PC-3 (cell line): ENCODE measurements at regions not wholly inside any gene's neighbourhood (a gene's known extent, or its start where the extent isn't known, plus 50 kb on each side); places are given as distances from the start of the nearest gene placed in this dataset.
A peak's percentile ranks its signal among the peaks of the same experiment; 100 is the strongest.

Experiments
- ATAC-seq: fragments of 200-7000 bp; cut with Tn5 transposase; 2 replicates; pipeline ENCODE4 v1.9.1; 2020; ENCODE audit warnings: mild to moderate bottlenecking, moderate library complexity
- BruUV-seq: library from RNA; stranded (reverse); fragments of 400-500 nt; replicated peaks from 2 replicates; lab custom pipeline; 2021; lab: Mats Ljungman, UMichigan
- CTCF ChIA-PET: fragments of 300-600 bp; sonication (Branson Sonifier 250); formaldehyde crosslinking; loops from one replicate; lab custom pipeline; 2022; ENCODE audit warnings: antibody characterized with exemption; lab: Charles Lee
- POLR2A ChIA-PET: fragments of 300-600 bp; sonication (Branson Sonifier 250); formaldehyde crosslinking; loops from one replicate; lab custom pipeline; 2022; ENCODE audit warnings: antibody characterized with exemption; ENCODE audit not compliant: unreplicated experiment; lab: Charles Lee
- DNase-seq: peaks from one replicate; pipeline ENCODE4 v3.0.0-alpha.2; 2015
- H2AFZ ChIP-seq: fragments of 300-600 bp; sonication (generic); 2 replicates; pipeline ENCODE4 v1.6.0; 2016; ENCODE audit warnings: antibody characterized with exemption, low read length
- H3F3A ChIP-seq: fragments of 300-600 bp; sonication (generic); one replicate; pipeline ENCODE4 v1.6.0; 2017; ENCODE audit warnings: antibody characterized with exemption, low read length, control low read depth, mild to moderate bottlenecking; ENCODE audit not compliant: unreplicated experiment
- H3K27ac ChIP-seq: fragments of 300-600 bp; sonication (generic); 2 replicates; pipeline ENCODE4 v1.5.1; 2016; ENCODE audit warnings: mild to moderate bottlenecking, low read length
- H3K27me3 ChIP-seq: fragments of 300-600 bp; sonication (generic); 2 replicates; pipeline ENCODE4 v1.6.1; 2016; ENCODE audit warnings: low read length, mixed read lengths
- H3K36me3 ChIP-seq: fragments of 300-600 bp; sonication (generic); 2 replicates; pipeline ENCODE4 v1.6.1; 2016; ENCODE audit warnings: low read depth, mixed run types, low read length, mixed read lengths
- H3K4me1 ChIP-seq: fragments of 300-600 bp; sonication (generic); 2 replicates; pipeline ENCODE4 v1.5.1; 2016; ENCODE audit warnings: low read length; ENCODE audit not compliant: insufficient read depth
- H3K4me2 ChIP-seq: fragments of 300-600 bp; sonication (generic); 2 replicates; pipeline ENCODE4 v1.6.0; 2016; ENCODE audit warnings: low read length
- H3K4me3 ChIP-seq: fragments of 300-600 bp; sonication (generic); 2 replicates; pipeline ENCODE4 v1.5.1; 2016; ENCODE audit warnings: mild to moderate bottlenecking, low read length, mixed read lengths
- H3K79me2 ChIP-seq: fragments of 300-600 bp; sonication (generic); 2 replicates; pipeline ENCODE4 v1.6.1; 2017; ENCODE audit warnings: low read length, mixed read lengths
- H3K9ac ChIP-seq: fragments of 300-600 bp; sonication (generic); 2 replicates; pipeline ENCODE4 v1.6.0; 2016; ENCODE audit warnings: mild to moderate bottlenecking, low read length
- H3K9me2 ChIP-seq: fragments of 300-600 bp; sonication (generic); replicated peaks from 2 replicates; pipeline ENCODE4 v1.6.1; 2016; ENCODE audit warnings: mixed run types, low read length, mixed read lengths
- H3K9me3 ChIP-seq: fragments of 300-600 bp; sonication (generic); 2 replicates; pipeline ENCODE4 v1.6.1; 2016; ENCODE audit warnings: low read length, mixed read lengths
- H4K20me1 ChIP-seq: fragments of 300-600 bp; sonication (generic); 2 replicates; pipeline ENCODE4 v1.6.1; 2016; ENCODE audit warnings: low read length, mixed read lengths
- EZH2 ChIP-seq: fragments of 300-600 bp; sonication (generic); IDR thresholded peaks from one replicate; pipeline ENCODE4 v1.6.1; 2017; ENCODE audit warnings: antibody characterized with exemption, mild to moderate bottlenecking, low read length; ENCODE audit not compliant: unreplicated experiment
- EZH2phosphoT487 ChIP-seq: fragments of 300-600 bp; sonication (generic); IDR thresholded peaks from 2 replicates; pipeline ENCODE4 v1.6.1; 2018; ENCODE audit warnings: mild to moderate bottlenecking, antibody characterized with exemption, low read length, borderline replicate concordance
- intact Hi-C: fragments of 100-400 bp; cut with micrococcal nuclease; formaldehyde crosslinking; loops from 2 replicates; pipeline ENCODE4 v1.9.0; 2023
- TF ChIP-seq, protein P1 (sequence below): fragments of 300-600 bp; sonication (generic); conservative IDR thresholded peaks from 2 replicates; pipeline ENCODE4 v1.5.1; 2017; ENCODE audit warnings: antibody characterized with exemption, low read depth, mild to moderate bottlenecking, low read length

DNA sequence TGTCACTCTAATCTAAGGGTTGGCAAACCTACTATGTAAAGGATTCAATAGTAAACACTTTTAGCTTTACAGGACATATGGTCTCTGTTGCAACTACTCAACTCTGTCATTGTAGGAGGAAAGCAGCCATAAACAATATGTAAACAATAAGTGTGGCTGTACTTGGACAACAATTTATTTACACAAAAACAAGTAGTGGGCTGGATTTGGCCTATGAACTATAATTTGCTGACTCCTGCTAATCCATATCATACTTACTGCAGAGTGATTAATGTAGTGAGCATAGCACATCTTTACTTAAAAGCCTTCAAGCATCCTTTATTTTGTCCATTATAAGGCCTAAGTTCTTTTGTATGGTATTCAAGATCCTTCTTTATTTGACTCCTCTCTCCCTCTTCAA, 441.9 kb downstream of the ZIC1 start:
- POLR2A ChIA-PET: no interaction called here
- BruUV-seq: no TSS peak
- CTCF ChIA-PET: no interaction called here

DNA sequence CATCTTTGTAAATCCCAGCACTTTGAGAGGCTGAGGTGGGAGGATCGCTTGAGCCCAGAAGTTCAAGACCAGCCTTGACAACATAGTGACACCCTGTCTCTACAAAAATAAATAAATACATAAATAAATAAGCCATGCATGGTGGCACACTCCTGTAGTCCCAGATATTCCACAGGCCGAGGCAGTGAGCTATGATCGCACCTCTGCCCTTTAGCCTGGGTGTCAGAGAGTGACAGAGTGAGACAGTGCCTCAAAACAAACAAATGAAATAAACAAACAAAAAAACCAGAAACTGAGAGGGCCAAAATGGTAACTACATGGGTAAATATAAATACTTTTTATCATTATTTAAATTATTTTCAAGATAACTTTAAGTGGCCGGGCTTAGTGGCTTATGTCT, 445.4 kb downstream of the ZIC1 start:
- Histone ChIP-seq H3K4me1 (no peaks in the 10 kb centered on the region), H4K20me1 (no peaks in the 10 kb centered on the region), H3K4me2 (no peak overlapping the region), H3K27ac (no peak overlapping the region), H3K27me3 (no peaks in the 10 kb centered on the region), H3F3A (no peaks in the 10 kb centered on the region), H2AFZ (no peak overlapping the region), H3K79me2 (no peaks in the 10 kb centered on the region), H3K9me3 (no peaks in the 10 kb centered on the region), H3K9me2 (no peaks in the 10 kb centered on the region), H3K36me3 (no peaks in the 10 kb centered on the region), H3K4me3 (no peak overlapping the region), H3K9ac (no peak overlapping the region)
- DNase-seq (no peak), ATAC-seq (no peak)
- intact Hi-C loops: no loop called here
- no TSS peak for BruUV-seq
- CTCF ChIA-PET: no interaction called here
- POLR2A ChIA-PET: no interaction called here
- TF ChIP-seq, protein P1, sequence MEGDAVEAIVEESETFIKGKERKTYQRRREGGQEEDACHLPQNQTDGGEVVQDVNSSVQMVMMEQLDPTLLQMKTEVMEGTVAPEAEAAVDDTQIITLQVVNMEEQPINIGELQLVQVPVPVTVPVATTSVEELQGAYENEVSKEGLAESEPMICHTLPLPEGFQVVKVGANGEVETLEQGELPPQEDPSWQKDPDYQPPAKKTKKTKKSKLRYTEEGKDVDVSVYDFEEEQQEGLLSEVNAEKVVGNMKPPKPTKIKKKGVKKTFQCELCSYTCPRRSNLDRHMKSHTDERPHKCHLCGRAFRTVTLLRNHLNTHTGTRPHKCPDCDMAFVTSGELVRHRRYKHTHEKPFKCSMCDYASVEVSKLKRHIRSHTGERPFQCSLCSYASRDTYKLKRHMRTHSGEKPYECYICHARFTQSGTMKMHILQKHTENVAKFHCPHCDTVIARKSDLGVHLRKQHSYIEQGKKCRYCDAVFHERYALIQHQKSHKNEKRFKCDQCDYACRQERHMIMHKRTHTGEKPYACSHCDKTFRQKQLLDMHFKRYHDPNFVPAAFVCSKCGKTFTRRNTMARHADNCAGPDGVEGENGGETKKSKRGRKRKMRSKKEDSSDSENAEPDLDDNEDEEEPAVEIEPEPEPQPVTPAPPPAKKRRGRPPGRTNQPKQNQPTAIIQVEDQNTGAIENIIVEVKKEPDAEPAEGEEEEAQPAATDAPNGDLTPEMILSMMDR: no peak

More for the DNA sequence above, 441.9 kb downstream of the ZIC1 start:
- Histone ChIP-seq H2AFZ (no peak overlapping the region), H3K4me2 (no peak overlapping the region), H3F3A (no peaks in the 10 kb centered on the region), H3K27me3 (no peaks in the 10 kb centered on the region), H3K36me3 (no peaks in the 10 kb centered on the region), H3K9me3 (no peaks in the 10 kb centered on the region), H3K4me3 (no peak overlapping the region), H3K27ac (no peak overlapping the region), H3K9me2 (no peaks in the 10 kb centered on the region), H3K79me2 (no peaks in the 10 kb centered on the region), H3K4me1 (no peaks in the 10 kb centered on the region), H3K9ac (no peak overlapping the region), H4K20me1 (no peaks in the 10 kb centered on the region)
- no peak for DNase-seq
- no peak for TF ChIP-seq EZH2
- TF ChIP-seq EZH2phosphoT487: no peak
- TF ChIP-seq, protein P1: no peak
- no peak for ATAC-seq
- intact Hi-C loops: no loop called here

DNA sequence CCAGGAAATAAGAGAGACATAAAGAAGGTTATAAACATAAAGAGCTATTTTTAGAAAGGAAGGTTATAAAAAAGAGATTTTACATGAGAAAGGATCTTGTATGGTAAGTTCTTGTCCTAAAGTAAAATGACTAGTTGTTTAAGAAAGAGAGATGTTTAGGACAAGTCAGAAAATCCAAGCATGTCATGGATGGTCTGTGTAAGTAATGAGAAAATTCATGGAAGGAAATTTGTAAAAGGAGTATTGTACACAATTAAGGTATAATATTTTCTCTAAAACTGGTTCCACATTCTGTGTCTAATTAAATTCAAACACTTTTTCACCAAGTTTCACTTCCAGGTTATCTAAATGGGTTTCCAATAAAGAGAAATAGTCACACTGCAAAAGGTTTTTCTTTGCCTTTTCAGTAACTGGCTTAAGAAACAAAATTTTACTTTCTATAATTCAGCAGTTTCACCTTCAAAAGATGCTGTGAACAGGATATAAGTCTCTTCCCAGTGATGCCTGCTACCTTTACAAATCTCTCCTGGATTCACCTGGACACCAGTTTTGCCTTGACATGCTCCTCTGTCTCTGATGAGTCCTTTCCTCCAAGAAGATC, 455.7 kb downstream of the ZIC1 start:
- Histone ChIP-seq H3K9me3 (peaks cover 50% of the 10 kb centered on the region), H3K9ac (no peak overlapping the region), H3K9me2 (no peaks in the 10 kb centered on the region), H3K27me3 (no peaks in the 10 kb centered on the region), H3K36me3 (no peaks in the 10 kb centered on the region), H3K79me2 (no peaks in the 10 kb centered on the region), H3K27ac (no peak overlapping the region), H3K4me2 (no peak overlapping the region), H3F3A (no peaks in the 10 kb centered on the region), H3K4me1 (no peaks in the 10 kb centered on the region), H2AFZ (no peak overlapping the region), H4K20me1 (no peaks in the 10 kb centered on the region), H3K4me3 (no peak overlapping the region)
- POLR2A ChIA-PET: no interaction called here
- TF ChIP-seq EZH2phosphoT487 (no peak), EZH2 (no peak)
- TF ChIP-seq, protein P1: no peak
- intact Hi-C loops: no loop called here
- CTCF ChIA-PET: no interaction called here
- no TSS peak for BruUV-seq
- DNase-seq: peak; percentile 10
- ATAC-seq: no peak
